HCT116 (cell line): ENCODE measurements at regions not wholly inside any gene's neighbourhood (a gene's known extent, or its start where the extent isn't known, plus 50 kb on each side); places are given as distances from the start of the nearest gene placed in this dataset.

ENCODE experiments used
- ATAC-seq: fragments of 200-7000 bp; cut with Tn5 transposase; 2 replicates; pipeline ENCODE4 v1.9.1; 2020; ENCODE audit warnings: mild to moderate bottlenecking, moderate library complexity
- BruUV-seq: library from RNA; stranded (reverse); fragments of 400-500 nt; replicated peaks from 2 replicates; lab custom pipeline; 2021; lab: Mats Ljungman, UMichigan
- CTCF ChIA-PET: fragments of 300-600 bp; sonication (Branson Sonifier 250); formaldehyde crosslinking; loops from one replicate; lab custom pipeline; 2021; ENCODE audit warnings: antibody characterized with exemption; lab: Charles Lee
- POLR2A ChIA-PET: fragments of 300-600, 350-600 bp; sonication (Branson Sonifier 250); formaldehyde crosslinking; loops from one replicate; lab custom pipeline; 2021; ENCODE audit warnings: antibody characterized with exemption; lab: Charles Lee
- RAD21 ChIA-PET, 2 experiments: fragments of 300-600 bp; sonication (Branson Sonifier 250); formaldehyde crosslinking; loops; one replicate each; lab custom pipeline; 2023; ENCODE audit warnings: low total read pairs in 2 of 2; ENCODE audit not compliant: uncharacterized antibody in 2 of 2, unreplicated experiment in 2 of 2, low non-redundant PET in 1 of 2; lab: Charles Lee
- DNase-seq: peaks from one replicate; pipeline ENCODE4 v3.0.0-alpha.2; 2010; ENCODE audit warnings: low read depth, low spot score
- H2AFZ ChIP-seq: fragments of 200-600 bp; shearing (Covaris generic), sonication (generic); 2 replicates; pipeline ENCODE4 v1.6.1; 2017; ENCODE audit warnings: low read depth, mixed run types, mixed read lengths, antibody characterized with exemption, low read length; ENCODE audit not compliant: poor library complexity, severe bottlenecking
- H3K27ac ChIP-seq: 2 replicates; pipeline ENCODE4 v1.5.1; 2012; ENCODE audit warnings: low read depth, low read length
- H3K27me3 ChIP-seq: fragments of 200-600 bp; sonication (generic); 2 replicates; pipeline ENCODE4 v1.6.1; 2016; ENCODE audit warnings: mixed run types, low read length, mixed read lengths; ENCODE audit not compliant: insufficient read depth
- H3K36me3 ChIP-seq, 2 experiments: fragments of 200-500 bp in 1 of 2; fragments of 200-600 bp in 1 of 2; sonication (Bioruptor generic) in 1 of 2; sonication (generic) in 1 of 2; 2 replicates each; pipeline versions ENCODE4 v1.5.1 to v1.6.1; 2014 to 2016; ENCODE audit warnings: low read length in 2 of 2, inconsistent platforms in 1 of 2, mixed read lengths in 1 of 2, mixed run types in 1 of 2; ENCODE audit not compliant: insufficient read depth in 2 of 2, control insufficient read depth in 1 of 2
- H3K4me1 ChIP-seq, 2 experiments: fragments of 200-600 bp in 1 of 2; sonication (generic) in 1 of 2; 2 replicates each; pipeline versions ENCODE4 v1.5.1 to v1.6.1; 2012 to 2017; ENCODE audit warnings: low read length in 2 of 2, inconsistent platforms in 1 of 2, mild to moderate bottlenecking in 1 of 2, mixed read lengths in 1 of 2, mixed run types in 1 of 2, moderate library complexity in 1 of 2; ENCODE audit not compliant: insufficient read depth in 2 of 2, control insufficient read depth in 1 of 2
- H3K4me2 ChIP-seq: fragments of 200-600 bp; sonication (generic); 2 replicates; pipeline ENCODE4 v1.6.1; 2017; ENCODE audit warnings: mixed run types, low read length, mixed read lengths
- H3K4me3 ChIP-seq, 2 experiments: fragments of 200-600 bp in 1 of 2; sonication (generic) in 1 of 2; replicated peaks in 1 of 2; 2 replicates each; pipeline ENCODE4 v1.5.1; 2011 to 2016; ENCODE audit warnings: low read length in 2 of 2, control low read depth in 1 of 2, low read depth in 1 of 2, mild to moderate bottlenecking in 1 of 2, mixed read lengths in 1 of 2, mixed run types in 1 of 2
- H3K79me2 ChIP-seq: fragments of 200-600 bp; sonication (generic); 2 replicates; pipeline ENCODE4 v1.6.1; 2017; ENCODE audit warnings: mild to moderate bottlenecking, mixed run types, low read length, moderate library complexity, mixed read lengths; ENCODE audit not compliant: insufficient read depth
- H3K9ac ChIP-seq: fragments of 200-600 bp; sonication (generic); 2 replicates; pipeline ENCODE4 v1.6.1; 2016; ENCODE audit warnings: low read length, mixed read lengths
- H3K9me2 ChIP-seq: fragments of 200-600 bp; sonication (generic), shearing (Covaris generic); 2 replicates; pipeline ENCODE4 v1.6.1; 2017; ENCODE audit warnings: mixed run types, mild to moderate bottlenecking, moderate library complexity; ENCODE audit not compliant: insufficient read depth
- H3K9me3 ChIP-seq, 2 experiments: fragments of 200-500 bp in 1 of 2; fragments of 200-600 bp in 1 of 2; sonication (Bioruptor generic) in 1 of 2; sonication (generic) in 1 of 2; 2 replicates each; pipeline ENCODE4 v1.6.1; 2014 to 2017; ENCODE audit warnings: low read length in 2 of 2, mixed read lengths in 2 of 2, inconsistent platforms in 1 of 2, low read depth in 1 of 2, mild to moderate bottlenecking in 1 of 2, mixed run types in 1 of 2, moderate library complexity in 1 of 2; ENCODE audit not compliant: control insufficient read depth in 1 of 2, insufficient read depth in 1 of 2
- H4K20me1 ChIP-seq: fragments of 200-600 bp; sonication (generic), shearing (Covaris generic); 2 replicates; pipeline ENCODE4 v1.6.1; 2017; ENCODE audit warnings: mixed run types, mild to moderate bottlenecking, moderate library complexity; ENCODE audit not compliant: insufficient read depth
- CBX3 ChIP-seq: IDR thresholded peaks from 2 replicates; pipeline ENCODE4 v1.6.1; 2012; ENCODE audit warnings: low read depth
- CEBPB ChIP-seq: IDR thresholded peaks from 2 replicates; pipeline ENCODE4 v1.6.1; 2012; ENCODE audit warnings: low read depth
- ELF1 ChIP-seq: IDR thresholded peaks from 2 replicates; pipeline ENCODE4 v1.6.1; 2012; ENCODE audit warnings: low read depth, borderline replicate concordance
- EZH2phosphoT487 ChIP-seq: fragments of 200-600 bp; IDR thresholded peaks from 2 replicates; pipeline ENCODE4 v1.6.1; 2018; ENCODE audit warnings: antibody characterized with exemption, borderline replicate concordance
- JUND ChIP-seq: IDR thresholded peaks from 2 replicates; pipeline ENCODE4 v1.6.1; 2012
- MAX ChIP-seq: IDR thresholded peaks from 2 replicates; pipeline ENCODE4 v1.6.1; 2012
- POLR2A ChIP-seq: IDR thresholded peaks from 2 replicates; pipeline ENCODE4 v1.7.0; 2011; ENCODE audit warnings: borderline replicate concordance; ENCODE audit not compliant: insufficient read depth, insufficient read length; ENCODE audit errors: extremely low read depth
- POLR2AphosphoS5 ChIP-seq: IDR thresholded peaks from 2 replicates; pipeline ENCODE4 v1.6.1; 2011; ENCODE audit warnings: mild to moderate bottlenecking, low read depth, low read length, moderate library complexity
- REST ChIP-seq: IDR thresholded peaks from 2 replicates; pipeline ENCODE4 v1.6.1; 2012; ENCODE audit warnings: low read depth
- SIN3A ChIP-seq: IDR thresholded peaks from 2 replicates; pipeline ENCODE4 v1.6.1; 2012; ENCODE audit warnings: low read depth
- ZFX ChIP-seq: fragments of 450-650 bp; IDR thresholded peaks from 2 replicates; pipeline ENCODE4 v1.6.1; 2017
- intact Hi-C: fragments of 100-400 bp; cut with micrococcal nuclease; formaldehyde crosslinking; loops from 2 replicates; pipeline ENCODE4 v1.10.0; 2022

GRCh38 chr20:12564979-12565378, 443.8 kb upstream of the SPTLC3 start:
- Histone ChIP-seq H4K20me1 (no peaks in the 10 kb centered on the region), H3K27me3 (no peaks in the 10 kb centered on the region), H3K4me1 (no peaks in the 10 kb centered on the region), H3K4me3 (no peak overlapping the region), H3K9me3 (no peaks in the 10 kb centered on the region; a peak in 2 of 4 replicates), H3K79me2 (no peaks in the 10 kb centered on the region), H3K36me3 (no peaks in the 10 kb centered on the region), H3K27ac (no peak overlapping the region), H3K9me2 (no peaks in the 10 kb centered on the region), H3K4me2 (no peak overlapping the region), H2AFZ (no peak overlapping the region), H3K9ac (no peak overlapping the region)
- ChIA-PET POLR2A (no interaction called here), RAD21 (no interaction called here), CTCF (no interaction called here)
- TF ChIP-seq POLR2AphosphoS5 (no peak), ZFX (no peak), CBX3 (no peak), EZH2phosphoT487 (no peak), POLR2A (no peak), MAX (no peak), SIN3A (no peak), REST (no peak), JUND (no peak), CEBPB (no peak), ELF1 (no peak)
- intact Hi-C loops = no loop called here
- no TSS peak for BruUV-seq
- ATAC-seq = no peak
- DNase-seq = no peak
